ENCODE measurements at regions not wholly inside any gene's neighbourhood (a gene's known extent, or its start where the extent isn't known, plus 50 kb on each side); places are given as distances from the start of the nearest gene placed in this dataset.
A peak's percentile ranks its signal among the peaks of the same experiment; 100 is the strongest.

GRCh38 chr4:26074712-26075430, 160.9 kb downstream of the SMIM20 start:
- peak; percentile 64 for DNase-seq

- no peak for DNase-seq
Observed at GRCh38 chr4:26075583-26075982, 161.6 kb downstream of the SMIM20 start.

- no peak for DNase-seq
Observed at GRCh38 chr4:26076000-26076587, 162.1 kb downstream of the SMIM20 start.

- no peak for DNase-seq
Observed at GRCh38 chr4:26076896-26077295, 162.9 kb downstream of the SMIM20 start.

- DNase-seq = no peak
Observed at GRCh38 chr4:26077756-26078155, 163.7 kb downstream of the SMIM20 start.

- DNase-seq = no peak
Observed at GRCh38 chr4:26080870-26081628, 167.0 kb downstream of the SMIM20 start.

GRCh38 chr4:26081795-26082498, 167.9 kb downstream of the SMIM20 start:
- DNase-seq = no peak

GRCh38 chr4:26082565-26082964, 168.5 kb downstream of the SMIM20 start:
- no peak for DNase-seq

- DNase-seq = no peak
Observed at GRCh38 chr4:26083987-26084386, 170.0 kb downstream of the SMIM20 start.

- no peak for DNase-seq
Observed at GRCh38 chr4:26084414-26084813, 170.4 kb downstream of the SMIM20 start.

- no peak for DNase-seq
Observed at GRCh38 chr4:26085551-26085950, 171.5 kb downstream of the SMIM20 start.

GRCh38 chr4:26086621-26087441, 172.8 kb downstream of the SMIM20 start:
- DNase-seq = no peak

- peak; percentile 65 for DNase-seq
Observed at GRCh38 chr4:26088433-26088928, 174.5 kb downstream of the SMIM20 start.

GRCh38 chr4:26093551-26093950, 179.5 kb downstream of the SMIM20 start:
- DNase-seq = no peak

- no peak for DNase-seq
Observed at GRCh38 chr4:26094076-26094475, 180.1 kb downstream of the SMIM20 start.

GRCh38 chr4:26094911-26095310, 180.9 kb downstream of the SMIM20 start:
- no peak for DNase-seq

GRCh38 chr4:26099967-26100366, 185.9 kb downstream of the SMIM20 start:
- DNase-seq = no peak

- DNase-seq = no peak
Observed at GRCh38 chr4:26101011-26101410, 187.0 kb downstream of the SMIM20 start.

GRCh38 chr4:26104056-26104685, 190.2 kb downstream of the SMIM20 start:
- no peak for DNase-seq

- DNase-seq = no peak
Observed at GRCh38 chr4:26105337-26105736, 191.3 kb downstream of the SMIM20 start.

GRCh38 chr4:26105815-26106699, 192.0 kb downstream of the SMIM20 start:
- no peak for DNase-seq
